GM18511 (cell line): ENCODE measurements at regions not wholly inside any gene's neighbourhood (a gene's known extent, or its start where the extent isn't known, plus 50 kb on each side); places are given as distances from the start of the nearest gene placed in this dataset.

Experiments
- ATAC-seq: cut with Tn5 transposase; IDR thresholded peaks from one replicate; pipeline ENCODE4 v1.9.1; 2021; ENCODE audit warnings: mild to moderate bottlenecking, moderate library complexity; ENCODE audit not compliant: unreplicated experiment

DNA sequence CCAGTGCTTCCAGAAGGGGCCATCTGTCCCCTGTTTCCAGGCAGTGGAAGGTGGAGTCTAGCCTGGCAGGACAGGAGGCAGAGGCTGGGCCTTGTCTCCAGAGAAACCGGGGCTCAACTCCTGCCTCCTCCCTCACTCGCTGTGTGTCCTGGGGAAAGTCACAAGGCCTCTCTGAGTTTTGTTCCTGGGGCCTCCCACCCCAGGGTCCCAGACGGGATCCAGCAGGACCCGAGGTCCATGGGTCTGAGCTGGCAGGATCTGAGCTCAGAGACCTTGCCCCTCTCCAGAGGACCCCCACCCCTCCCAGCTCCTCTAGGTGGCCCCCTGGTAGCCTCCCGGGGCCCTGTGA, 72.2 kb upstream of the TAF1B start:
- no peak for ATAC-seq

GRCh38 chr2:9771481-9772017, 71.7 kb upstream of the TAF1B start:
- no peak for ATAC-seq

DNA sequence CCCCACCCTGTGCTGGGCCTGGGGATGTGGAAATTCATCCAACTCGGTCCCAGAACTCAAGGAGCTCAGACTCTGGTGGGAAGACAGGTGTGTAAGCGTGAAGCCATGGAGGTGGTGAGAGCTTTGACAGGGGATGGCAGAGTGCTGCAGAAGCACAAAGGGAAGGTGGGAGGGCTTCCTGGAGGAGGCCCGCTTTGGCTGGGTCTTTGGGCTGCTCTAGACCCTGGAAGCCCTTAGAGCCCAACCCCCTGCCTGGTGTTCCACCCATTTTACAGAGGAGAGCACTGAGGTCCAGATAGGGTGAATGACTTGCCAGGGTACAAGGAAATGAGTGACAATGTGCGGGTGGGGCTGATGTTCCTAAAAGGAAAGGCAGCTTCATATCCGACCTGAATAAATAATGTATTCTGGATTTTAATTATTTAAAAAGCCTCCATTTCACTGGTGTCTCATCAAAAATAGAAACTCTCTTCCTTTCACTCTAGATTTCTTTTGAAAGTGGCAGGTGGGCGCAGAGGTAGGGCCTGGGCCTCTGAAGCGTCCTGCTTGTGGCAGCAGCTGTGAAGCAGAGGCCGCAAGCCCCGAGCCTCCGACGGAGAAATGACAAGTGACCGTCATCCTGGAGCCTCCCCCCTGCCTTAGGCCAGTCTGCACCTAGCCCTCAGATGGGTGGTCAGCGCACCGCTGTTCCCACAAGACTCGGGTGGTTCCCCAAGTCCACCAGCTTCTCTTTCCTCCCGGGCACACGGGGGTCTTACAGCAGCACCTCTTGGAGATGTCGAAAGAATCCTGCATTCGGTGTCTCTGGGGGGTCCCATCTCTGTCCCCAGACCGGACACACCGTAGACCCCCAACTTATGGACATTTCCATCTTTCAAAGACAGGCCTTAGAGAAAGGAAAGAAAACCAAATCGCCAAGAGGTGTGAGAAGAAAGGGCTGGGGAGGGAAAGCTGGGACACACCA, 71.0 kb upstream of the TAF1B start:
- ATAC-seq = no peak

DNA sequence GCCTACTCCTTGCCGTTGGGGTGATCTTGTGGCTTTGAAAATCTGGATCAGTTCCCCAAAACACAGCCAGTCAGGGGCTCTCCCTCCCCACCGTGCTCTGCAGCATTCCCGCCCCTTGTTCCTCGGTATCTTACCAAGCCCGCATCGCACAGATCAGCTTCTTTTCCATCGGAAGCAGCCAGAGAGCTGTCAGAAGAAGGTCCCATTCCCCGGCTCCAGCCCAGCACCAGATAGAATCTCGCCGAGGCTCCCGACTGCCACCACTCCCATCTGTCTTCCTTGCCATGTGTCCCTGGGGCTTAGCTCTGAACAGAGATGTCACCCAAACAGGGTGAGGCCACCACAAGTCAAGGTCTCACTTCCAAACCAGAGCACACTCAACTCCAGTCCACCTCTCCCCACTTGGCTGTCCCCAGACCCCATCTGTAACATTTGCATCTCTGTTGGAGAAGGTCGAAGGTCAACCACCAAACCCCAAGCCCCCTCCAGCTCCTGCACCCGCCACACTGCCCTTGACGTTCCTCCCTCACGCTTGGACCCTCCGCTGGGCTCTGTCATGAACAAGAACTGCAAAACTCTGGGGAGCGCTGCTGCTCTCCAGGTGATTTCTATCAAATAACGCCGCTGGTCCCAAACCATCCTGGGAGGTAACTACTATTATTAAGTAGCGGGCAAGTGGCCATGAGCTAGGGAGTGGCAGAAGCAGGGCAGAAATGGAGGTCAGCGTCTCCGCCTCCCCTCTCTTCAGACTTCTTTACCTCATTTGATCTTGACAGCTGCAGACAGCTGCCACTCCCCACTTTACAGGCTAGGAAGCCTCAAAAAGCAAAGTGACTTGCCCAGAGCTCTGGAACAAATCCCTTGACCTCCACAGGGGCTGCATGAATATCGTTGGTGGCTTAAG, 70.0 kb upstream of the TAF1B start:
- ATAC-seq = no peak

DNA sequence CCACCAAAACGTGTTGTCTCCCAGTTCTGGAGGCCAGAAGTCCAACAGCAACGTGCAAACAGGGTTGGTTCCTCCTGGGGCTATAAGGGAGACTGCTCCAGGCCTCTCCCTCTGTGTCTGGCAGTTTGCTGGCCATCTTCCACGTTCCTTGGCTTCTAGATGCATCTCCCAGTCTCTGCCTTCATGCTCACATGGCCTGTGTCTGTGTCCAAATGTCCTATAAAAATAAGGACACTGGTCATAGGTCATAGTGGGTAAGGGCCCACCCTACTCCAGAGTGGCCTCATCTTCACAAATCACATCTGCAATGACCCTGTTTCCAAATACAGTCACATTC, 69.4 kb upstream of the TAF1B start:
- ATAC-seq = no peak

- no peak for ATAC-seq
Measured at GRCh38 chr2:9774266-9774665, 69.0 kb upstream of the TAF1B start.

DNA sequence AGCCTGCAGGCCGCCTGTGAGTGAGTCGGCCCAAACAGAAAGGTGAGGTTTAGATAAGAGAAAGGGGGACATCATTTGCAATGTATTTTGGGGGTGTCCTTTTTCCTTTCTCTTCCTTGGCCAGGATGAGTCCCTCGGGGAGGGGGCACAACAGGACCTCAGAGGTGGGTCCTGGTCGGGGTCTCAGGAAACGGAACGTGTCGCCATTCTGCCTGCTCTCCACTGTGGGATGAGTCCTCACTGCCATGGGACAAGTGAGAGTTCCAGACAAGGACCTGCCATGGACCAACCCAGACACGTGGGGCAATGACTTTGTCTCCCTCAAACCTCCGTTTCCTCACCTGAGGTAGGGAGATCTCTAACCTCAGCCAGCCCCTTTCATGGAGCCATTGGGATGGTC, 67.9 kb upstream of the TAF1B start:
- ATAC-seq = no peak

GRCh38 chr2:9775999-9776712, 67.1 kb upstream of the TAF1B start:
- ATAC-seq = no peak

GRCh38 chr2:9777081-9777480, 66.2 kb upstream of the TAF1B start:
- ATAC-seq = no peak

- ATAC-seq = no peak
Measured at GRCh38 chr2:9778012-9778411, 65.3 kb upstream of the TAF1B start.

- no peak for ATAC-seq
Measured at GRCh38 chr2:9778471-9779316, 64.6 kb upstream of the TAF1B start.

- ATAC-seq = peak; percentile 67
Measured at GRCh38 chr2:9779596-9780264, 63.5 kb upstream of the TAF1B start.

GRCh38 chr2:9780368-9781130, 62.7 kb upstream of the TAF1B start:
- no peak for ATAC-seq

DNA sequence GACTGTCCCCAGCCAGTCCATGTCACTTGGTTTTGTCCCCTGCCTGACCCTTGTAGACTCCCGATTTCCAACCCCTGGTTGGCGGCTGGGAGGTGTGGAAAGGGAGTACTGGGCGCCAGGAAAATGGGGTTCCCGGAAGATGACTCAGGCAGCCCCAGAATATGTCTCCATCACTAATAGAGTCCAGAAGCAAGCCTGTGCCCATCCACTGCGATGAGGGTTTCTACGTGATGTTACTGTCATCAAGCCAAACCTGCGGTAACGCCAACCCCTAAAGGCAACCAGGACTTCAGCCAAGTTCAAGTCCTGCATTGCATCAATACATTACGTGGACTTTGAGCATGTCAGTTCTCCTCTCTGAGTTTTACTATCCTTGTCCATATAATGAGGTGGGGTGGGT, 62.0 kb upstream of the TAF1B start:
- no peak for ATAC-seq

DNA sequence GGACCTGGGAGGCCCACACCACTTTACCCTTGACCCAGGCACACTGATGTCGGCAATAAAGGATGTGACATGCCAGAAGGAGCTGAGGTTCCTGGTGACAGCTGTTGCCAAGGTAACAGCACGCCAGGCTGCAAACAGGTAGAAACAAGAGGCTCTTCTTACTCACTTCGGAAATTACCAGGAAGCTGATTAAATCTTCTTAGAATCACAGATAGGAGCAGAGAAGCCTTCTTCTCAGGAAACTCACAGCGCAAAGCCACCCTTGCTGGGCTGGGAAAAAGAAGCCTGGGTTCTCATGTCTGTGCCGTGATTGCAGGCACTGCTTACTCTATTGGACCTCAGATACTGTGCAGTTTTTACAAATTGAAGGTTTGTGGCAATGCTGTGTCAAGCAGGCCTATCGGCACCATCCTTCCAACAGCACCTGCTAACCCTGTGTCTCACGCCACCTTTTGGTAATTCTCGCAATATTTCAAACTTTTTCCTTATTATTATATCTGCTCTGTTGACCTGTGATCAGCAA, 61.0 kb upstream of the TAF1B start:
- ATAC-seq = no peak

- ATAC-seq = no peak
Measured at GRCh38 chr2:9789371-9789770, 53.9 kb upstream of the TAF1B start.

- no peak for ATAC-seq
Measured at GRCh38 chr2:9790702-9791225, 52.5 kb upstream of the TAF1B start.

DNA sequence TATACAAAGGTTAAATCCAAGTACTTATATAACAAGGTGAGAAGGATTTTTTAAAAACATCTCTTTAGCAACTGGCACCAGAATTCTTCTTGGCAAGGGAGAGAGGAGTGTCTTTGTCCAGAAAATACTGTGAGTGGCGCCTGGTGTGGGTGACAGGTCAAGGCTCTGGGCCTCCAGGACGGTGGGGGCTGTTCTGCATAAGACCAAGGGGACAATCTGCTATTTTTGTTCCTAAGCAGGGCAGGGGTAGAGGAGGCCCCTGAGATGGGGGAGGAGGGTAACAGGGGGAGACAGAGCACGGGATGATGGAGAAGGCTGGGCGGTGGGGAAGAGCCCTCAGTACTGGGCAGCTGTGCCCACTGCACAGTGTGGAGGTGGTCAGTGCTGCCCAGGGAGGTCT, 51.6 kb upstream of the TAF1B start:
- ATAC-seq = no peak
